Midbrain (tissue), 1 donor: ENCODE measurements at regions not wholly inside any gene's neighbourhood (a gene's known extent, or its start where the extent isn't known, plus 50 kb on each side); places are given as distances from the start of the nearest gene placed in this dataset.
"Not testable (repeated sequence)": the region's sequence is repeated elsewhere in the genome, so short reads cannot be mapped to it uniquely, and the experiment has no call there.

Experiments
- DNase-seq: peaks from one replicate; lab custom pipeline; 2025; lab: John Stamatoyannopoulos, UW

GRCh38 chr2:14752295-14752694, 119.8 kb downstream of the LRATD1 start:
- no peak for DNase-seq

- no peak for DNase-seq
Measured at GRCh38 chr2:14756122-14756541, 123.6 kb downstream of the LRATD1 start.

GRCh38 chr2:14756981-14757657, 124.6 kb downstream of the LRATD1 start:
- DNase-seq, result no peak

GRCh38 chr2:14759082-14759481, 126.6 kb downstream of the LRATD1 start:
- DNase-seq, result no peak

- no peak for DNase-seq
Measured at GRCh38 chr2:14760169-14760568, 127.7 kb downstream of the LRATD1 start.

- no peak for DNase-seq
Measured at GRCh38 chr2:14761118-14761517, 128.6 kb downstream of the LRATD1 start.

GRCh38 chr2:14773696-14774095, 141.2 kb downstream of the LRATD1 start:
- DNase-seq, result no peak

GRCh38 chr2:14774436-14774968, 142.0 kb downstream of the LRATD1 start:
- DNase-seq, result no peak

GRCh38 chr2:14776216-14776615, 143.7 kb downstream of the LRATD1 start:
- DNase-seq, result no peak

- no peak for DNase-seq
Measured at GRCh38 chr2:14778015-14778414, 145.5 kb downstream of the LRATD1 start.

- DNase-seq, result no peak
Measured at GRCh38 chr2:14779252-14779651, 146.7 kb downstream of the LRATD1 start.

- no peak for DNase-seq
Measured at GRCh38 chr2:14781142-14781541, 148.6 kb downstream of the LRATD1 start.

- not testable (repeated sequence) for DNase-seq
Measured at GRCh38 chr2:14788814-14789213, 156.3 kb downstream of the LRATD1 start.

- DNase-seq, result no peak
Measured at GRCh38 chr2:14790041-14790640, 157.6 kb downstream of the LRATD1 start.

- DNase-seq, result no peak
Measured at GRCh38 chr2:14803994-14804393, 171.5 kb downstream of the LRATD1 start.

GRCh38 chr2:14804902-14805301, 172.4 kb downstream of the LRATD1 start:
- DNase-seq, result no peak

- DNase-seq, result no peak
Measured at GRCh38 chr2:14806613-14807012, 174.1 kb downstream of the LRATD1 start.

- no peak for DNase-seq
Measured at GRCh38 chr2:14815201-14815600, 182.7 kb downstream of the LRATD1 start.

GRCh38 chr2:14816069-14817060, 183.8 kb downstream of the LRATD1 start:
- DNase-seq, result no peak

GRCh38 chr2:14817848-14818247, 185.3 kb downstream of the LRATD1 start:
- no peak for DNase-seq

- no peak for DNase-seq
Measured at GRCh38 chr2:14826518-14826917, 194.0 kb downstream of the LRATD1 start.
